ENCODE measurements at regions not wholly inside any gene's neighbourhood (a gene's known extent, or its start where the extent isn't known, plus 50 kb on each side); places are given as distances from the start of the nearest gene placed in this dataset.

DNA sequence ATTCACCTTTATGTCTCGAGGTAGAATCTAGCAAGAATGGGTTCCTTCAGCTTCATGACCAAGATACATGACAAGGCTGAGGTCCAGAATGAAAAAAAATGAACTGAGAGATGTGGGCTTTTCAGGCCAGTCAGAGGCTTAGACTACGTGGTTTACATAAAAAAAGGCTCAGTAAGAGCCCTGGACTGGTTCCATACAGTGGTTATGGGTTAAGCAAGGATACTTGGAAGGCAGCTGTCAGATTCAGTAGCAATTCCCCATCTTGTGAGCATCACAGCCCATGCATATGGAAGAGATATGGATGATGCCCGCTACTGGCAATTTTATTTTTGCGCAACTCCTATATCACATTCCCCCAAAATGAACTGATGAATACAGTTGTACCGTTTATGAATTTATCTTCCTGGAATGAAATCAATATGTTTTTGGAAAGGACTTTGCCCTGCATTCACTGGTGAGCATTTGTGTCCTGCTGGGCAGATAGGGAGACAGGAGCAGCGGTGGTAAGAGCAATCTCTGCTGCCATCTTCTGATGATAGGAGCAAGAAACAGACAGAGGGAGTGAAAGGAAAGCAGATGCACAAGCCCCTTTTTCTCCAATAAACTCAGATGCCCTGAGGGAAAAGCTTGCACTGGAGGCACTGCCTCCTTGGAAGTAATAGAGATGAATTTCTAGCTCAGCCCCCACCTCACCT lies 280.4 kb downstream of the GALC start:
- DNase-seq: no peak

DNA sequence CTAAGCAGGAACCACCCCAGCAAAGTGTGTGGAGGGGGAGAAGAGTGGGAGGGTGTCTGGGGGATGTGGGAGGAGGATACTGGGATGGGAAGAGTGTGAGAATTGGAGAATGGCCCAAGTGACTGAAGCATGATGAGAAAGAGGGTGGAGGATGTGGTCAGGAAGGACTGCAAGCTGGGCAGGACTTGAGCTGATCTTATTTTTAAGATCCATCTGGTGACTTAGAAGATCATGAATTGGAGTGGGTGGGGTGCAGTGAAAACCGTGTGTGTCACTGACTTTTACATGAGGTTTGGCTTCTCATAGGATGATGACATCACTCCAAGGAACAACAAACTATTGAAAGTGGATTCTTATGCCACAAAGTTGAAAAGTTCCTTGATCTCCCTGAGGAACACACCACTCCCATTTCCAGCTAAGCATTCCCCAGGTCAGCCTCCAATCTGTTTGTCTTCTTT lies 287.5 kb downstream of the GALC start:
- DNase-seq: no peak

DNA sequence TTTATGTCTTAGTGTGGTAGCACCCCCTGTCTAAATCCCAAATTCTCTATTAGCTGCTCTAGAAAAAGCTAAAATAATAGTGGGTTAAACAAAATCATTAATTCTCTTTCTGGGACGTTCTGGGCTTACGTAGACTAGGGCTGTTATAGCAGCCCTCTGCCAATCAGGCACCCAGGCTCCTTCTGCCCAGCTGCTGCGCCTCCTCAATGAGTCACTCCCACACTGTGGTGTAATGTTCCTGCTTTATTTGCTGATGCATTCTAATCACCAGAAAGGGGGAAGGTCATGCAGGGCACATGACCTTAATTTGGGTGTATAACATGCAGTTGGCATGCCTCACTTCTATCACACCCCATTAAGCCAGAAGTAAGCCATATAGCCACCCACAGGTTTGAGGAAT lies 294.5 kb downstream of the GALC start:
- DNase-seq: no peak

DNA sequence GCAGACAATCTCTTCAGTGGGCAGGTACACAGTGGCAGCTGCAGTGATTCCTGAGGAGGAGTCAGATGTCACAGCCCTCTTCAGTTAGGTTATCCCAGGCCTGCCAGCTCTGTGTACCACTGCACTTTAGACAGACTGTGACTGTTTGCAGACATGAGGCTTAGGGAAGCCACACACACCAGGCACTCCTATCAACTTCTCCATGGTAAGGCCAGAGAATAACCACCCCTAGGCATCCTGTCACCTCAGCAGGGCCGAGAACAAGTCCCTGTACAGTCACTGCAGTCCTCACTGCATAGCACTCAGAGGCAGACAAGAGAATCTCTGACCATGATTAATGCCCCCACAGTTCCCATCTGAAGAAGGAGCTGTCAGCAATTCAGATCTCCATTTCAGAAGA lies 296.5 kb downstream of the GALC start:
- no peak for DNase-seq

DNA sequence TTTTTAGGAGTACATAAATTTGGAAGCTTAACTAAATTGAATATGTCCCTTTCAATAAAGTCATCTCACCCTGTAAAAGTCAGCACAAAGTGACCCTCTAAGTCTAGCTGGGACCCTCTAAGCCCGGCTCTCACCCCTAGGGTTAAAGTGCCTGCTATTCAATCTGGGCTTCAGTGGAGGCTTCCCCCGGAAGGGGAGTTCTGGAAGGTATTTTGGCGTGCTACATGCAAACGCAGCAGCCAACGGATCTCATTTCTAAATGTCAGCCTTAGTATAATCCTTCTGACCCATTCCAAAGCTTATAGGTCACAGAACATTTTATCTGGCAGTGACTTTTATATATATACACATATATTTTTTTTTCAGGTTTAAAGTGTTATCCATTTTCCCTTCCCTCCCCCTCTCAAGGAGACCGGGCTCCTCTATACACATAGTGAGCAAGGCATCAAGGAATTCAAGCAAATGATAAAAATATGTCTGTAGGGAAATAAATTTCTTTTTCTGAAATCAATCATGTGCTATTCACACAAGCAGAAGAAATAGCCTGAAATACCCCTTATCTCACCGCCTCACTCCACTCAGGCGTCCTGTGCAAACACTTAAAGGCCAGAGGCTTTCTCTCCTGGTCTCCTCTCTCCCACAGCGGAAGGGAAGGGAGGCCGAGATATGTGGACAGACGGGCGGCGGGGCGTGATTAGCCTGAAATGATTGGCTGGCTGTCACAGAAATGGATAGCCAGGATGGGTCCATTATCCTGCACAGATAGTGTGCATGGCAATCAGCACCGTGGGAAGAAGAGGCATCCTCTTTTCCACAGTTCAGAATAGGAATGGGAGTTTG lies 301.7 kb downstream of the GALC start:
- no peak for DNase-seq

DNA sequence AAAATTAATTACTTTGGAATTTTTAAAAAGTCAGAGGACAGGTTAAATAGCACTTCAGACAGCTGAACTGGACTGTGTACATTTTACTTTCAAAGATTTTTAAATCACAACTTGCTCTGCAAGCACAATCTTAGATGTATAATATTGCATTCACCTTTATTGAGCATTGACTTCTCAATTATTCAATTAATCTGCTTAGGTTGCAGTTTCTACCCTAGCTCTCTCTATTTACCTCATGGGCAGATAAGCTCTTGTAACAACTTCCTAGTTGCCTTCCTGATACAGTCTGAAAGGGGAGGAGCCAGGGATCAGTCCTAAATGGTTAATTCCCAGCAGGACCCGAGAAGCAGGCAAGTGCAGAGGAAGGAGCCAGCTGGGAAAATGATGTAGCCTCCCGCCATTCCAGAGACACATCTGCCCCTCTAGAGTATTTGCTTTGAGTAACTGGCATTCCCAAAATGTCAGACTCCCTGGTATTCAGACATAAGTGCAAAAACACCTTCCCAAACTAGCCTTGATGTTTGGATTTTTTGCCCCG lies 302.8 kb downstream of the GALC start:
- no peak for DNase-seq

DNA sequence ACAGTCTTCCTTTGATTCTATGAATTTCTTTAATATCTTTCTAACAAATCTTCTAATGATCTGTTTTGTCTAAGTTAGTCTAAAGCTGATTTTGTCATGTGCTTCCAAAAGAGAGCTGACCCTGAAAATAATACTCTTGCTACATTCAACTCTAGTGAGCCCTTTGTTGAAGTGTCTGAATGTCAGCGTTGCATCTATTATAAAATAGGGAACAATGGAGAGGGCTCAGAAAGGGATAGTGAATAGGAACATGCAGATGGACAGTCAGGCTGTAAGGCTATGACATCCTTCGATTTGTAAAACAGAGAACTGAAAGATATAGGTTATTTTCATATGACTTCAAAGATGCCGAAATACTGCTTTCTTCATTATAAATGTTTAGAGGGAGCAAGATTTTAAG lies 304.5 kb downstream of the GALC start:
- DNase-seq: no peak

DNA sequence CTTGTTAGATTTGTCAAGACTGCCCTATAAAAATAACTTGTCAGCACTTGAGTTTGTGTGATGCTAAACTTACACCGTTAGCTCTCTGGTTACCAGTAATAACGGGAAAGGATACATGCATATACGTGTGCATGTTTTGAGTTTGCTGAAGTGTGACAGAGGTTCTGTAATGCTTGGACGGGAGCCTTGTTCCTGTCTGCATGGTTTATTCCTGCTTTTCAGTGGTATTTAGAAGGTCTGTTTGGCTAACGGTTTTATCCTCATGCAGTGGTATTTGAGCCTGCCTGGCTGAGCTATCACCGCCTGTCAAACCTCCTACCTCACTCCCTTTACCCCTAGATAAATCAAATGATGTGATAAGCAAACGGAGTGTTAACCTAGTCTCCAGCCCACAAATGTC lies 305.6 kb downstream of the GALC start:
- DNase-seq: no peak

DNA sequence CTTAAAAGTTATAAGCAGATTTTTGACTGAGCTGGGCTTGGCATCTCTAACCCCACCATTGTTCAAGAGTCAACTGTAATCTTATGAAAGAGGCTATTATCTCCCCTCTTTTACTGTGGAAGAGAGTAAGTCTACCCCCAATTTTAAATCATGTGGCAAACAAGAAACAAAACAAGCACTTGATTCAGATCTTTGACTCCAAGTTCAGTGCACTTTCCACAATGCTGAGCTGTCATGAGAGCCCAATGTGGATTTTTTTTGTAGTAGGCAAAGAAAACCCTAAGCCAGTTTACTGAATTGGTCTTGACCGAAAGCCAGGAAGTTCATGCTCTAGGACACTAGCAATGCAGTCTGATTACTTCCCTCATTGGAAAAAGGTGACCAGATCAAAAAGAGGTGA lies 306.2 kb downstream of the GALC start:
- DNase-seq: no peak

DNA sequence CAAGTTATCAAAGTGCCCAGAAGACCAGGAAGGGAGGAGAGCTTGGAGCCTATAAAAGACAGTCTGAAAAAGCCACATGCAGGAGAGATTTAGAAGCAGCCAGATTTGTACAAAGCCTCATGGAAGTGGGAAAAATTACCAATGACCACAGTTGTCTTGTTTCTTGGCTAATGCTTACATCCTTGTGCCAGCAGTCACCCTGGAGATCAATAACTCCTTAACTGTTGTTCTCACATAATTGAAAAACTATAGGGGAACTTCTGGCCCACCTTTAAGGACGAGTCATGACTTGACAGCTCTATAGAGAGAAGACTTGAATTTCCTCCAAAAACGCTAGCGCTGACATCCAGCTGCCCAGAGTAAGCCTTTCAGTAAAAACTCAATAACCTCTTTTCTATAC lies 313.1 kb downstream of the GALC start:
- no peak for DNase-seq

DNA sequence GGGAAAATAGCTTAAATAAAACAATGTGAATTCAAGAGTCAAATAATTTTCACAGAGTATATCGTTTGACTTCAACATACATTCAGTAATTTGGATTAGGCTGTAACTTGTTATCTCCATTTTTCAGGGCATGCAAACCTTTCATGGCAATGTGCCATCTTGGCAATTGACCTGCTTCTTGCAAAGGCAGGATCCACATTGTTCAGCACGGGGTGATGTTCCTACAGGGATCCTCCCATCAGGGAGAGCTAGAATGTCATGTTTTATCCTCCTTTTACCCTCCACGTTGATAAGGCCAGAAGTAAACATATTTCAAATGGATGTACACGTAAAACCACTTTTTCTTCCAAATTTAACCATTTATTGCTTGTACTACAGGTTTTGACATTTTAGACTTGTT lies 314.4 kb downstream of the GALC start:
- no peak for DNase-seq

DNA sequence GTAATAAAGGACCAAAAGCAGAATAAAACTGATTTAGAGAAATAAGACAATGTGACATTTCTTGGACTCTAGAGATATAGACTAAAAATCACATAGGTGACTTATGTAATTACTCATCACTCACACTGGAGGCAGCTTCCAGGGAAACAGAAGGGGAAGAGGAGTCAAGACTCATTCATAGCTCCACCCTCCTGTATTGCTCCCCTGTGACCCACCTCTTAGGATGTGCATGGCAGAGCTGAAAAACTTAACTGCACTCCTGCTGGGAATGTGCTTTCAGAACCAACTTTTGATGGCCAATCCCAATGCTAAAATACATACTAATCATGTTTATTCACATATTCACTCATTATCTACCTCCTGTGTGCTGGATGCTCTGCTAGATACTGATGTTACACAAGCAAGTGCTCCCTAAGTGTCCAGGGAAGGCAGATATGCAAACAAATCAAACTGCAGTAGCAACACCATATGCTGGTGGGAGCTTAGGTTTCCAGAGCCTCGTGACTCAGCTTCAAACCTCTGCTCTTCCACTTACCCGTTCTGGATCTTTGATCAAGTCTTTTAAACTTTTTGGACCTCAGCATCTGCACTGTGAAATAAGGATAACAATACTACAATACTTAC lies 316.1 kb downstream of the GALC start:
- no peak for DNase-seq

DNA sequence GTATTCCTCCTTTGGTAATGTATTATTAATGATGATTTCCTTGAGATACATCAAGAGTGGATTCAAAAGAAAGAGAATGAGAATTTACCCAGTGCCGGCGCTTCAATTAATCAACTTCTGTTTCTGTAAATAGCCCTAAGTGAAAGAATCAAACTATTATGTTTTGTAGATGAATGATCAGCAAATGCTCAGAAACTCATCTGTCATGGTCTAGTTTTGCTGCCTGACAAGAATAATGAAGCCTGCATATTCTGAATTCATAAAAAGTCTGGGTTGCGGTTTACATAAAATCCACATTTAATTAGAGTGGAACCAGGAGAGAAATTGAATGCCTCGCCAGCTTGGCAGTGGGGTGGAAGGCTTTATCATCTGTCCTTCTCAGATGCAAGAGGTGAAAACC lies 325.3 kb downstream of the GALC start:
- DNase-seq: no peak

DNA sequence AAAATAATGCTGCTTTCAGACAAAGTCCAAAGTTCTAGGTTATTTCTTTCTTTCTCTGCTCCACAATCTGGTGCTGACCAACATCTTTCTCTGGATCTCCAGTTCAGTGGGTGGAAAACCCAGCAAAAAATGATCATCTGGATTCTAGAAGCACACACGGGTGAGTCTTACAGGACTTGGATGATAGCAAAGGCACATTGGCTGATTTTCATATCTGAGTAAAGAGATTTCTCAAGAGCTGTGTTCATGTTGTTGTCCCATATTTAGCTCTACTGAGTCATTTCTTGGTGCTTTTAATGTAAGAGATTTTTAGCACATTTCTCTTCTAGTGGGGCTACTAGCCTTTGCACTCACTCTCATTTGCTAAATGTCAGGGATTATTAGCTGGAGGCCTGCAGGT lies 336.7 kb downstream of the GALC start:
- DNase-seq: no peak

DNA sequence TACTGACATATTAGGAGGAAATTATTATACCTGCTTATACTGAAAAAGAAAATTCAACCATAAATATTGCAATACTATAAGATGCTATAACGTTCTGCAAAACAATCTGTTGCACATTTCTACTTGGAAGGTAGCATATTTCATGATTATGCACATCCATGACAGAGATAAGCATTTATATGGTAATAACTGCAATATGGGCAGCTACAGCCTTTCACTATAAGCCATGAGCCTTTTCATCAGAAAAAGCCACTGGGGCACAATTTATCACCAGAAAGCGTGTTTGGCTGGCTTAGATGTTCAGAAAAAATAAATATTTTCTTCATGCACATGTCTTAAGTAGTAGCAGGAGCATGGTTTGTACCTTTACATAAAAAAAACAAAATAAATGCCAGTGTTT lies 340.7 kb downstream of the GALC start:
- no peak for DNase-seq

DNA sequence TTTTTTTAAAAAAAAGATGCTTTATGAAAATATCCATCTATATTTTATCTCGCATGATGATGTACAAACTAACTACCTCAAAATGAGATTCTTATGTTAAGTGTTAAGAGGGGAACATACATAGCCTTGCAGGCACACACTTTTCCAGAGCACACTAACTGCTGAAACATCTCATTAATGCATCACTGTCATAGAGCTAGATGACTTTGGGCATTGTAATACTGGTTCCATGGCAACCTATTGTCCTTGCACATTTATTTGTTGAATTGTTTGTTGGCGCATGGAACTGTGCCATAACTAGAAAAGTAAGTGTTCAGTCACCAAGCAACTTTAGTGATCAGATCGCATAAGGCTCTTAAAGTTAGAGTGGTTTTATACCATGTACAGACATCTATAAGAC lies 348.3 kb downstream of the GALC start:
- DNase-seq: peak; percentile 9

DNA sequence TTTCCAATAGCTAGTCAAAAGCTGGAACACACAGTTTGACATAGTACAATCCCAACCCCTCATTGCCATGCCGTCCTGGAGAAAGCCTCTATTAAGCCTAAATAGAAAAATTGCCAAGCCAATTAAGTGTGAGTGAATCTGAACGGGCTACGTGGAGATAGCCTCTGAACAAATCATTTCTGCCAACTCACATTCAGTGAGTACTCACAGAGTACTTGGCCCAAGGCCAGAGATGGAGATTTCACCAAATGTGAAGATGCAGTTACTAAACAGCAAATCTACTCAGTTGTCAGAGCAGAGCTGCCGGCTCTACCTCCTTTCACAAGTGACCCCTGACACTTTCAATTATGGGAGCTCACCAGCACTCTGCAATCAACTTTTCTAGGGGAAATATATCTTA lies 350.0 kb downstream of the GALC start:
- no peak for DNase-seq

DNA sequence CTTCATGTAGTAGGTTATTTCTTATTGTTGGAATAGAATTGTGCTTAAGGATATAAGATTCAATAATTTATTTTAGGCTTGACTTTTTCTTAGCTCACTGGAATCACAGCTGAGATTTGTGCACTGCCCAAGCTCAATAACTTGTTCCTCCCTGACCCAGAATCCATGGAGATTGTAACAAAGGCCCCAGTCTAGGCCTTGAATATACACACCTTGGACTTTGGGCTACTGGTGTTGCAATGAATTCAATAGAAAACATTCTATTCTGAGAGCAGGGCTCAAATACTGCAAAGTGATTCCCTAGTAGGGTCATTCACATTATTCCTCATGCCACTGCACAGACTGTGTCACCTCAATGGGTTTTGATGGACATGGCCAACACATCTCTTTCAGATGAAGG lies 352.4 kb downstream of the GALC start:
- DNase-seq: no peak

DNA sequence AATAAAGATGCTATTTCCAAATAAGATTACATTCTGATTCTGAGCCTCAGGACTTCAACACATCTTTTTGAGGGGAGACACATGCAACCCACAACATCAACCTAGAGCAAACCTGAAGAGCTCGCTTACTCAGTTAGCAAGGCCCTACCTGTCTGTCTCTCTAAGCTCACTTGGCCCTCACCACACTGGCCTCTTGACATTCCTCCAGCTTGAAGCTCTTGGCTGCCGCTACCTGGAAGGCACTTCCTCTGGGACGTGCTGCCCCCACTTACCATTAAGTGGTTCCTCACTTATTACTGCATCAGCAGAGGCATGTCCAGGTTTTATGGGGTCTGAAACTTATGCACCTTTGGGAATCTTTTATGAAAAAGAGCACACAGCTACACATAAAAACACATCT lies 354.8 kb downstream of the GALC start:
- no peak for DNase-seq

DNA sequence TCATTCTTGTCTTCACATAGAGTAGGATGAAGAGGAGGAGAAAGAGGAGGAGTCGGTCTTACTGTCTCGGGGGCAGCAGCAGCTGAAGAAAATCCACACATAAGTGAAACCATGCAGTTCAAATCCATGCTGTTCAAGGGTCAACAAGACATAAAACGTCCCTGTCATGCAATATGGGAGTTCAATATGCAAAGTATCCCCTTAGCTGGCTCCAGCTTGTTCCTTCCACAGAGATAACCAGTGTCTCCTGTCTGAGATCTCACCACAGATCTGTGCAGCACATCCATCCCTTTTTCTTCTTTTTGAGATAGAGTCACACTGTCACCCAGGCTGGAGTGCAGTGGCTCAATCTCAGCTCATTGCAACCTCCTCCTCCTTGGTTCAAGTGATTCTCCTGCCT lies 357.5 kb downstream of the GALC start:
- no peak for DNase-seq

DNA sequence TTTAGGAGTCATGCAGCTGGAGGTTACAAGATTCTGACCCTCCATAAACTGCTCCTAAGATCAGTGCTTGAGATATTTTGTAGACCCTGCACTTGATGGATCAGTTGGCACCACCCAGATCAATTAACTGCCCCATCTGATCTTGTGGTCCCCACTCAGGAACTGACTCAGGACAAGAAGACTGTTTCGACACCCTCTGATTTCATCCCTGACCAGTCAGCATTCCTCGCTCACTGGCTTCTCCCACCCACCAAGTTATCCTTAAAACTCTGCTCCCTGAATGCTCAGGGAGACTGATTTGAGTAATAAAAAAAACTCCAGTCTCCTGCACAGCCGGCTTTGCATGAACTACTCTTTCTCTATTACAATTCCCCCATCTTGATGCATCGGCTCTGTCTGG lies 360.2 kb downstream of the GALC start:
- DNase-seq: no peak

DNA sequence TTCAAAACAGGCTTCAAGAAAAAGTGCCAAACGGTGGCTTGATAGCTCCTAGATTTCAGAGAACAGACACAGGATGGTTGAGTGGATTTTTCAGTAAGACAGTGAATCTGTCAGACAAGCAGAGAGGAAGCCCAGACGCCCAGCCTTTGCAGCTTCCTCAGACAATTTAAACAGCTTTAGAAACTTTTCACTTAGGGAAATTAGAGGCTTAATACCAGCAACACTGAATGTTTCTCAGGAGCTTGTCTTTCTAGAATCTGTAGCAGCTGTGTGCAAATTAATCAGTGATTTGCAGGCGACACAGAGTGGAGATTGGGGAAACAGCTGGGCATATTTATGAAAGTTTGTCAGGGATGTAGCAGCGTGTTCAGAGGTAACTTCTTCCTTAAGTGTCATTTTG lies 362.1 kb downstream of the GALC start:
- no peak for DNase-seq

DNA sequence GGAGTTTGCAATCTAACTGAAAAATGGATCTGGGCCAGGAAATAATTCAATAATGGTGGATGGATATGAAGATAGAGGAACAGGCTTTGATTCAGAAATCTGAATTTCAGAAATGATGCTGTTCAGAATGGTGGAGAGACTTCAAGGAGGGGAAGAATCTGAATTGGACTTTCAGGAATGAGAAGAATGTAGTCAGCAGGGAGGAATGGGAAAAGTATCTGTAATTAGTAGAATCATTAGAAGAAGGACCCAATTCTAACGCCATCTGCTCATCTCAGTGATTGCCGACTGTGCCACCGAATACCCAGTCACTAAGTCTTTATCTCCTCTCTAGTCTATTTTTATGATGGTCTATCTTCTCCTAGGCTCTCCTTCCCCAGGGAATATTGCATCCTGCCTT lies 363.2 kb downstream of the GALC start:
- no peak for DNase-seq

DNA sequence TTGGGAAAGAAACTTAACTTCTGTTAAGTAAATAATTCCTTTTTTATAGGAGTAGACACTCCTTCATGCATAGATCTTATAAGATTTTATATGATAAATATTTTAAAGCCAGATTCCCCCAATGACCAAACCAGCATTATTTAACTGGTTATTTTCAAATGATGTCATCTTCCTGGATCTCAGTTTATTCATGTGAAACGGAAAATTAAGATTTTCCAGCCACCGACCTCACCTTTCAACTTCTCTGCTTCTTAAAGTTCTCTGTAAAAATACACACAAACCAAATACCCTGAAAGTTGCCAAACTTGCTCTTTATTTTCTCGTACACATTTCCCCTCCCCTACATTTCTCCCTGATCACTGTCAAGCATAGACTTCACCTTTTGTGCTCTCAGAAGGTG lies 364.2 kb downstream of the GALC start:
- no peak for DNase-seq
